Stomach (tissue), 8 donors: ENCODE measurements at regions not wholly inside any gene's neighbourhood (a gene's known extent, or its start where the extent isn't known, plus 50 kb on each side); places are given as distances from the start of the nearest gene placed in this dataset.
"Not testable (repeated sequence)": the region's sequence is repeated elsewhere in the genome, so short reads cannot be mapped to it uniquely, and the experiment has no call there.

Experiments used
- DNase-seq, 2 donors: peaks; one replicate each; pipeline versions ENCODE4 v3.0.0 to v3.0.0-alpha.2; 2013 to 2019
- H3K27ac ChIP-seq, 5 donors: fragments of 200-600 bp in 4 of 5; sonication (generic) in 4 of 5; one replicate each; pipeline ENCODE4 v1.5.1; 2013 to 2019; ENCODE audit warnings: mild to moderate bottlenecking in 1 of 5, moderate library complexity in 1 of 5
- H3K27me3 ChIP-seq, 3 donors: fragments of 200-600 bp; sonication (generic); one replicate each; pipeline ENCODE4 v1.5.1; 2017 to 2019; ENCODE audit warnings: mixed run types in 1 of 3
- H3K36me3 ChIP-seq, 4 donors: fragments of 200-600 bp; sonication (generic); 1 replicate in 3 of 4; 2 replicates in 1 of 4; pipeline ENCODE4 v1.5.1; 2016 to 2019
- H3K4me1 ChIP-seq, 4 donors: fragments of 200-600 bp; sonication (generic); one replicate each; pipeline ENCODE4 v1.5.1; 2016 to 2019
- H3K4me3 ChIP-seq, 4 donors: fragments of 200-600 bp; sonication (generic) in 3 of 4; one replicate each; pipeline ENCODE4 v1.5.1; 2016 to 2019; ENCODE audit warnings: mild to moderate bottlenecking in 1 of 4
- H3K9me3 ChIP-seq, 4 donors: fragments of 200-600 bp; sonication (generic); one replicate each; pipeline ENCODE4 v1.5.1; 2016 to 2019
- EP300 ChIP-seq: sonication (generic); formaldehyde crosslinking; IDR thresholded peaks from one replicate; pipeline ENCODE4 v1.6.1; 2017; ENCODE audit warnings: antibody characterized with exemption
- POLR2A ChIP-seq, 4 donors: fragments of 450-650 bp; IDR thresholded peaks; one replicate each; pipeline ENCODE4 v1.6.1; 2016; ENCODE audit warnings: antibody characterized with exemption in 4 of 4, control low read depth in 2 of 4, mild to moderate bottlenecking in 1 of 4, moderate library complexity in 1 of 4
- POLR2AphosphoS5 ChIP-seq, 3 donors: sonication (generic); formaldehyde crosslinking; IDR thresholded peaks; one replicate each; pipeline ENCODE4 v1.6.1; 2016; ENCODE audit warnings: antibody characterized with exemption in 3 of 3
- WGBS, 5 donors: extraction: QIAGEN DNeasy Blood & Tissue Kit in 3 of 5; methylation state at CpG; one replicate each; pipeline versions ENCODE4 v1.1.5 to v1.1.7; 2013 to 2018; 5-methylcytosine and 5-hydroxymethylcytosine counted together
- intact Hi-C: fragments of 100-400 bp; cut with DNase I; formaldehyde crosslinking; loops from one replicate; pipeline ENCODE4 v1.15.1; 2023; ENCODE audit warnings: low total_unique reads
- TF ChIP-seq, protein P1 (sequence below), 7 experiments: fragments of 450-650 bp in 4 of 7; fragments of 200-600 bp in 3 of 7; sonication (generic) in 3 of 7; IDR thresholded peaks; one replicate each; pipeline ENCODE4 v1.5.1; 2016 to 2019; ENCODE audit warnings: antibody characterized with exemption in 7 of 7, control low read depth in 2 of 7, mild to moderate bottlenecking in 1 of 7
- donor health status: healthy with polysubstance abuse.
- donor health status: Bipolar disorder and iron deficiency.
- donor health status: healthy.

DNA sequence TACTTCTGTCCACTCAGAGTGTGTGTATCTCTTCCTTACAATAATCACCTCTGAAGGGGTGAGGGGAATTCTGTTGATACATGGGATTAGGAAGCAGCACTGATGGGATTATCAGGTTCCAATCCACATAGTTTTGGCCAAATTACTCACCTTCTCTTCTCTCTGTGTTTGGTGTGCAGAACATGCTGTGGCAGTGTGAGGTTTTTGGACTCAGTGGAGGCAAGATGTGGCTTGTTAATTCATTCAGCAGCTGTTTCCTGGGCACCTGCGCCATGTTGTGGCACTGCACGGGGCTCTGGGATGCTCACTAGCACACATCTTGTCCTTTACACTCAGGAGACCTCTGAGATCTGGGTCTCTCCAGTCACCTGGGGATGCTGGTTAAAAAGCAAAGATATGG lies 350.3 kb upstream of the HS6ST1 start:
- TF ChIP-seq, protein P1, sequence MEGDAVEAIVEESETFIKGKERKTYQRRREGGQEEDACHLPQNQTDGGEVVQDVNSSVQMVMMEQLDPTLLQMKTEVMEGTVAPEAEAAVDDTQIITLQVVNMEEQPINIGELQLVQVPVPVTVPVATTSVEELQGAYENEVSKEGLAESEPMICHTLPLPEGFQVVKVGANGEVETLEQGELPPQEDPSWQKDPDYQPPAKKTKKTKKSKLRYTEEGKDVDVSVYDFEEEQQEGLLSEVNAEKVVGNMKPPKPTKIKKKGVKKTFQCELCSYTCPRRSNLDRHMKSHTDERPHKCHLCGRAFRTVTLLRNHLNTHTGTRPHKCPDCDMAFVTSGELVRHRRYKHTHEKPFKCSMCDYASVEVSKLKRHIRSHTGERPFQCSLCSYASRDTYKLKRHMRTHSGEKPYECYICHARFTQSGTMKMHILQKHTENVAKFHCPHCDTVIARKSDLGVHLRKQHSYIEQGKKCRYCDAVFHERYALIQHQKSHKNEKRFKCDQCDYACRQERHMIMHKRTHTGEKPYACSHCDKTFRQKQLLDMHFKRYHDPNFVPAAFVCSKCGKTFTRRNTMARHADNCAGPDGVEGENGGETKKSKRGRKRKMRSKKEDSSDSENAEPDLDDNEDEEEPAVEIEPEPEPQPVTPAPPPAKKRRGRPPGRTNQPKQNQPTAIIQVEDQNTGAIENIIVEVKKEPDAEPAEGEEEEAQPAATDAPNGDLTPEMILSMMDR (IDR thresholded peaks at IDR 0.05) = no peak
- no peak for TF ChIP-seq EP300
- TF ChIP-seq POLR2AphosphoS5 (IDR thresholded peaks at IDR 0.05) = no peak
- TF ChIP-seq POLR2A (IDR thresholded peaks at IDR 0.05) = no peak
- peaks cover 0 to 5% (median 0%) of the 10 kb centered on the region in 3 donors for H3K27me3 ChIP-seq
- no peak for DNase-seq

DNA sequence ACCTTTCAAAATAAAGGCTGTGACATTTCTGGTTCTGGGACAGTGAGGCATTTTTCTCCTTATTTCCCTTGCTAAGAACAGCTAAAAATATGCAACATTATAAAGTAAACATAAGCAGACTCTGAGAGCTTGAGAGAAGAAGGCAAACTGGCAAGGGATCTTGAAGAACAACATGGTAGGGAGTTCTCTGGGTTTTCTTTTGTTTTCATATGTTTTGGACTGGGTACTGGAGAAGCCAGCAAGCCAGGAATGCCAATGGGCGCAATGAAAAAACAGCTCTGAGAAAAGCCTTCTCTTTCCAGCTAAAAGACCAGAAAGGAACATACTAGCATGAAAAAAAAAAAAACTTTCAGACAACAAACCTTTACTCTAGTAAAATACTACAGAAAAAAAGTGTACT lies 351.4 kb upstream of the HS6ST1 start:
- no peak overlapping the region for H3K4me3 ChIP-seq
- WGBS, 5 donors = 91 to 94% (median 92%) methylated on average over 1 of the region's 1 CpG
- H3K27ac ChIP-seq = no peak overlapping the region

More for the DNA sequence above, 350.3 kb upstream of the HS6ST1 start:
- Histone ChIP-seq H3K4me3 (no peak overlapping the region), H3K9me3 (peaks cover 0 to 4% (median 0%) of the 10 kb centered on the region in 4 donors), H3K4me1 (no peaks in the 10 kb centered on the region), H3K27ac (no peak overlapping the region), H3K36me3 (no peaks in the 10 kb centered on the region)
- intact Hi-C loops = no loop called here
- 59 to 92% (median 68%) methylated on average over 1 to 2 of the region's 2 CpGs for WGBS, 5 donors

DNA sequence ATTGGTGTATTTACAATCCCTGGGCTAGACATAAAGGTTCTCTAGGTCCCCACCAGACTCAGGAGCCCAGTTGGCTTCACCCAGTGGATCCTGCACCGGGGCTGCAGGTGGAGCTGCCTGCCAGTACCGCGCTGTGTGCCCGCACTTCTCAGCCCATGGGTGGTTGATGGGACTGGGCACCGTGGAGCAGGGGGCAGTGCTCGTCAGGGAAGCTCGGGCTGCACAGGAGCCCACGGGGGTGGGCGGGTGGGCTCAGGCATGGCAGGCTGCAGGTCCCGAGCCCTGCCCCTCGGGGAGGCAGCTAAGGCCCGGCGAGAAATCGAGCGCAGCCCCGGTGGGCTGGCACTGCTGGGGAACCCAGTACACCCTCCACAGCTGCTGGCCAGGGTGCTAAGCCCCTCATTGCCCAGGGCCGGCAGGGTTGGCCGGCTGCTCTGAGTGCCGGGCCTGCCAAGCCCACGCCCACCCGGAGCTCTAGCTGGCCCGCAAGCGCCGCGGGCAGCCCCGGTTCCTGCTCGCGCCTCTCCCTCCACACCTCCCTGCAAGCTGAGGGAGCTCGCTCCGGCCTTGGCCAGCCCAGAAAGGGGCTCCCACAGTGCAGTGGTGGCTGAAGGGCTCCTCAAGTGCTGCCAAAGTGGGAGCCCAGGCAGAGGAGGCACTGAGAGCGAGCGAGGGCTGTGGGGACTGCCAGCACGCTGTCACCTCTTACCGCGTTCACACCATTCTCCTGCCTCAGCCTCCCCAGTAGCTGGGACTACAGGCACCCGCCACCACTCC lies 353.5 kb upstream of the HS6ST1 start:
- H3K36me3 ChIP-seq, H3K27me3 ChIP-seq, H3K27ac ChIP-seq, H3K9me3 ChIP-seq, DNase-seq, H3K4me3 ChIP-seq, intact Hi-C loops, H3K4me1 ChIP-seq: not testable (repeated sequence)
- WGBS, 5 donors = 89 to 98% (median 95%) methylated on average over 10 to 36 of the region's 36 CpGs

More for the DNA sequence above, 351.4 kb upstream of the HS6ST1 start:
- H3K27me3 ChIP-seq = peaks cover 0 to 5% (median 0%) of the 10 kb centered on the region in 3 donors
- intact Hi-C loops = no loop called here
- TF ChIP-seq, protein P1 (IDR thresholded peaks at IDR 0.05) = no peak
- TF ChIP-seq POLR2AphosphoS5 (IDR thresholded peaks at IDR 0.05) (no peak), EP300 (no peak), POLR2A (IDR thresholded peaks at IDR 0.05) (no peak)
- no peaks in the 10 kb centered on the region for H3K4me1 ChIP-seq
- H3K36me3 ChIP-seq = no peaks in the 10 kb centered on the region
- peaks cover 0 to 4% (median 0%) of the 10 kb centered on the region in 4 donors for H3K9me3 ChIP-seq
- no peak for DNase-seq

DNA sequence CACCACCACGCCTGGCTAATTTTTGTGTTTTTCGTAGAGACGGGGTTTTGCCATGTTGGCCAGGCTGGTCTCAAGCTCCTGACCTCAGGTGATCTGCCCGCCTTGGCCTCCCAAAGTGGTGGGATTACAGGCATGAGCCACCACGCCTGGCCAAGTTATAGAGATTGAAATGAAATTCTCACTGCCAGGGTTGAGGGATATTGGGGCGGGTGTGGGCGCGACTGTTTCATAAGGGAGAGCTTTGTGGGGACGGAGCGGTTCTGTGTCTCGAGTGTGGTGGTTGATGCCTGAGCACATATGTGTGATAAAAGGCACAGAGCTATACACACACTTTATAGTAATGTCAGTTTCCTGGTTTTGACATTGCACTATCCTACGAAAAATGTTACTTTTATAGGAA lies 361.0 kb upstream of the HS6ST1 start:
- H3K27me3 ChIP-seq, DNase-seq, H3K4me3 ChIP-seq, H3K27ac ChIP-seq, H3K9me3 ChIP-seq, intact Hi-C loops, H3K4me1 ChIP-seq, H3K36me3 ChIP-seq: not testable (repeated sequence)
- WGBS, 5 donors = 86 to 90% (median 87%) methylated on average over 12 of the region's 12 CpGs

DNA sequence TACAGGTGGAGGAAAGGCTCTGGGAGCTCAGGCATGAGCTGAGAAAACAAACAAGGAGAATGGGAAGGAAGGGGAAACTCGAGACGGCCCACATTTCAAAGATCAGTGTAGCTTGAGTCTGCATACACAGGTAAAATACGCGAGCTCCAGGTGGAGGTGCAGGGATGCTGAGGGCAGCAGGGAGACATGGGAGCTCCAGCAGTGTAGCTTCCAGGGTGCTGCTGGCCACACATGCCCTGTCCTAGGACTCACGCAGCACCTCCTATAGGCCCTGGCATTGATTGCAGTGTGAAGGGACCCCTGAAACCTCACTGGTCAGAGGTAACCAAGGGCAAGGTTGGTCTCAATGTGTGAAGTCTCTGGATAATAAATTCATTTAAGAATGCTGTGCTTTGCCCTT lies 362.8 kb upstream of the HS6ST1 start:
- no peak overlapping the region for H3K27ac ChIP-seq
- H3K27me3 ChIP-seq = no peaks in the 10 kb centered on the region
- no peaks in the 10 kb centered on the region for H3K4me1 ChIP-seq
- WGBS, 5 donors = 32 to 71% (median 49%) methylated on average over 5 of the region's 5 CpGs
- peak in 1 of 2 donors; percentile 15 for DNase-seq
- no peaks in the 10 kb centered on the region for H3K9me3 ChIP-seq
- H3K36me3 ChIP-seq = no peaks in the 10 kb centered on the region
- intact Hi-C loops = no loop called here
- TF ChIP-seq, protein P1 (IDR thresholded peaks at IDR 0.05) = no peak
- TF ChIP-seq POLR2A (IDR thresholded peaks at IDR 0.05) (no peak), POLR2AphosphoS5 (IDR thresholded peaks at IDR 0.05) (no peak), EP300 (no peak)
- H3K4me3 ChIP-seq = no peak overlapping the region
